DLD1 (cell line): ENCODE measurements at regions not wholly inside any gene's neighbourhood (a gene's known extent, or its start where the extent isn't known, plus 50 kb on each side); places are given as distances from the start of the nearest gene placed in this dataset.

Source experiments
- in situ Hi-C: cut with HindIII; loops from 2 replicates; pipeline ENCODE4 v1.10.0; 2017; ENCODE audit warnings: low sequenced_read_pairs

- in situ Hi-C loops, result no loop called here
Observed at GRCh38 chr20:11718474-11719094, 199.1 kb upstream of the BTBD3 start.

- in situ Hi-C loops, result no loop called here
Observed at GRCh38 chr20:11719153-11719552, 198.5 kb upstream of the BTBD3 start.

- in situ Hi-C loops, result no loop called here
Observed at GRCh38 chr20:11721411-11721810, 196.3 kb upstream of the BTBD3 start.

- in situ Hi-C loops, result no loop called here
Observed at GRCh38 chr20:11724097-11724496, 193.6 kb upstream of the BTBD3 start.

GRCh38 chr20:11726026-11726425 is 191.7 kb upstream of the BTBD3 start:
- in situ Hi-C loops, result no loop called here

- in situ Hi-C loops, result no loop called here
Observed at GRCh38 chr20:11727708-11728107, 190.0 kb upstream of the BTBD3 start.

DNA sequence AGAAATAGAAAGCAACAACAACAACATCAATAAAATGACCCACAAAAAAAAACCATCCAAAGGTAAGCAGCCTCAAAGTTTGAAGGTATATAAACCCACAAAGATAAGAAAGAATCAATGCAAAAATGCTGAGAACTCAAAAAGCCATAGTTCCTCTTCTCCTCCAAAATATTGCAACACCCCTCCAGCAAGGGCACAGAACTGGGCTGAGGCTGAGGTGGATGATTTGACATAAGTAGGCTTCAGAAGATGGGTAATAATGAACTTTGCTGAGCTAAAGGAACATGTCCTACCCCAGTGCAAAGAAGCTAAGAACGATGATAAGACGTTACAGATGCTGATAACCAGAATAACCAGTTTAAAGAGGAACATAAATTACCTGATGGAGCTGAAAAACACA is 188.8 kb upstream of the BTBD3 start:
- in situ Hi-C loops, result no loop called here

DNA sequence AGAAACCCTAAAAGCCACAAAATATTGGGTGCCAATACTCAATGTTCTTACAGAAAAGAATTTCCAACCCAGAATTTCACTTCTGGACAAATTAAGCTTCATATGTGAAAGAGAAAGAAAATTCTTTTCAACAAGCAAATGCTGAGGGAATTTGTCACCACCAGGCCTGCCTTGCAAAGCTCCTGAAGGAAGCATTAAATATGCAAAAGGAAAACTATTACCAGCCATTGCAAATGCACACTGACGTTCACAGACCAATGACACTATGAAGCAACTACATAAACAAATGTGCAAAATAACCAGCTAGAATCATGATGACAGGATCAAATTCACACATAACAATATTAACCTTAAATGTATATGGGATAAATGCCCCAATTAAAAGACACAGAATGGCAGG is 187.9 kb upstream of the BTBD3 start:
- in situ Hi-C loops, result no loop called here

DNA sequence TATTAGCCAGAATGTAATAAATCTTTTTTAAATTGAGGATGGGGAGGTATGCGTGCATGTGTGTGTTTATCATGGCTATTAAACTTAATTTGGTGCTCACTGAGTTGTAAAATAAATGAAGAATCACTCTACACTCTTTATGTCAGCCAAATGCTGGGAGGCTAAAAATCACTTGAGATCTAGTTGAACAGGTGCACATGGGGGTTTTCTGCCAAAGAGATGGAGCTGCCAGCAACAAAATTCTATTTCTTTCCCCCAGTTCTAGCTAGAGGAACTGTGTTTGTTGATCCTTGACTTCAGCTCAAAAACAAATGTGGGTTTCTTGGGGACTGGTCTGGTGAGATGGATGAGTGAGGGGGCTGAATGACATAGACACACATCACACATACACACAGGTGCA is 183.3 kb upstream of the BTBD3 start:
- in situ Hi-C loops, result no loop called here

- in situ Hi-C loops, result no loop called here
Observed at GRCh38 chr20:11738852-11739251, 178.8 kb upstream of the BTBD3 start.

DNA sequence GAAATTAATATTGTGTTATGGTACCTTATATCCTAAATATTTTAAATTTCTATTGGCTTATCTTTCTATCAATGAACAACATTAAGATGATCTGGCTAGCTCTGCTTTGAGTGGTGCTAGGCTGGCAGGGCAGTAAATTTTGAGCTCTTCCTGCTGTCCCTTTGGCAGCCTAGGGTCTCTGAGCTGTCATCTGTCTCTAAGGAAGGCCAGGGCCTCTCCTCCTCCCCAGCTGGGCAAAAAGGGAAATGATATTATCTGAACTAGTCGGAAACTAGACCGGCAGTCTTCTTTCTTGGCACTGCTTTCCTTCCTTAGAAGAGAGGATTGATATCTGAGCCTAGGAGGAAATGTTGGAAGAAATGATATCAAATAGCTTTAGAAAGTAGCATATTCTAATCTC is 176.7 kb upstream of the BTBD3 start:
- in situ Hi-C loops, result no loop called here

DNA sequence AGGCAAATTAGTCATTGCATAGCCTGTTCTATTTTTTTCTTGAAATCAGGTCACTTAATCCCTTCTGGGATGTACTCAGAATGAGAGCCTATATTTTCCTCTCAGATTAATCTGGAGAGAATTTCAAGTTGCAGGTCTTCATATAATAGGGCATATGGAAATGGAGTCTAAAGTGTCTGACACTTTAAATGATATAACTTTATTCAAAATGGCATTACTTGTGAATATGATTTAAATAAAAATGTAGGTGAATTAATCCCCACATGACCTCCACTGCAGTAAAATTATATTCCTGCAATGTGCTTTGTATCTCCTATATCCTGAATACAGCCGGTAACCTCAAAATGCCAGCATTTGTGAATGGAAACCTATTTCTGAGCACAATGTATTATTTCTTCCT is 172.5 kb upstream of the BTBD3 start:
- in situ Hi-C loops, result no loop called here

- in situ Hi-C loops, result no loop called here
Observed at GRCh38 chr20:11748436-11748835, 169.3 kb upstream of the BTBD3 start.

GRCh38 chr20:11752336-11752735 is 165.4 kb upstream of the BTBD3 start:
- in situ Hi-C loops, result no loop called here

DNA sequence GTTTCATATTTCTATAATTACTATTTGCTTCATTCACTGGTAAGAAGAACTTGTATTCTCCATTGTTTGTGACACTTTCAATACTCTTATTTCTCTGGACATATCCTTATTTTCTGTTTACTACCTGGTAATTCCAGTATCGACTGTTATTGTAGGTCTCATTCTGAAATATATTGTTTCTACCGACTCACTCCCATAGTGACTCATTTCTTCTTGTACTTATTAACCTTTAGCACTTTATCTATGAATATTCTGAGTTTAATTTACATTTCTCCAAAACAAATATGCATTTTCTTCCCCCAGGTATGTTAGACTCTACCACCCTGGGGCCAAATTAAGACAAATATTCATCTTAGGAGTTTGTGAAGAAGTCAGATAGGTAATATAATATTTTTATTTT is 164.5 kb upstream of the BTBD3 start:
- in situ Hi-C loops, result no loop called here

GRCh38 chr20:11754451-11754850 is 163.2 kb upstream of the BTBD3 start:
- in situ Hi-C loops, result no loop called here

- in situ Hi-C loops, result no loop called here
Observed at GRCh38 chr20:11755071-11755841, 162.4 kb upstream of the BTBD3 start.

GRCh38 chr20:11761497-11761896 is 156.2 kb upstream of the BTBD3 start:
- in situ Hi-C loops, result no loop called here

DNA sequence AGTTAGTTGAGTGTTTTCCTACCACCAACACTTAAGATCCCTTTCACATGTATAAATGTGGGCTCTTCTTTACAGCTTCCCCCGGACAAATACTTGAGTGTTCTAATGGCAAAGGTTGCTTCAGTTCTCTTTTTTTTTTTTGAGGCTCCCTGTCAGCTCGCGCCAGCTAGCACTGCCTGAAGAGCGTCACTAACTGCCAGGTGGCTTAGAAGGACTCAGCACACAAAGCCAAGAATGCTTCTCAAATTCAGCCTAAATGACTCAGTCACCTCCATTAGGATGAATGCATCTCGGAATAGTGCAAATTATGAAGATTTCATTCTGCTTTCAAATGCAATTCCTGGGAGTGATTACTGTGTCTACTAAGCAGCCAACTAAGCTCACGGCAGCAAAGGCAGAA is 150.7 kb upstream of the BTBD3 start:
- in situ Hi-C loops, result no loop called here

GRCh38 chr20:11769825-11770224 is 147.9 kb upstream of the BTBD3 start:
- in situ Hi-C loops, result no loop called here

GRCh38 chr20:11772226-11772730 is 145.4 kb upstream of the BTBD3 start:
- in situ Hi-C loops, result no loop called here

- in situ Hi-C loops, result no loop called here
Observed at GRCh38 chr20:11776687-11777086, 141.0 kb upstream of the BTBD3 start.
